ENCODE measurements at regions not wholly inside any gene's neighbourhood (a gene's known extent, or its start where the extent isn't known, plus 50 kb on each side); places are given as distances from the start of the nearest gene placed in this dataset.

GRCh38 chr1:37265786-37266667, 208.4 kb upstream of the ZC3H12A start:
- Histone ChIP-seq H3K9me3 (ENCODE audit: insufficient read depth, low read depth, low read length) (no peaks in the 10 kb centered on the region), H3K27me3 (ENCODE audit: insufficient read depth, low read length) (no peaks in the 10 kb centered on the region), H3K9ac (ENCODE audit: low read depth, low read length) (no peak overlapping the region), H3K4me1 (ENCODE audit: insufficient read depth, low read length) (peaks cover 12% of the 10 kb centered on the region; the same call in 1 of the 2 replicates), H3K27ac (ENCODE audit: low read length) (no peak overlapping the region), H3K4me3 (ENCODE audit: low read length) (no peak overlapping the region), H3K36me3 (ENCODE audit: insufficient read depth, low read depth, low read length) (no peaks in the 10 kb centered on the region)

GRCh38 chr1:37267111-37267835, 207.1 kb upstream of the ZC3H12A start:
- Histone ChIP-seq H3K4me3 (ENCODE audit: low read length) (no peak overlapping the region), H3K36me3 (ENCODE audit: insufficient read depth, low read depth, low read length) (no peaks in the 10 kb centered on the region), H3K9ac (ENCODE audit: low read depth, low read length) (no peak overlapping the region), H3K9me3 (ENCODE audit: insufficient read depth, low read depth, low read length) (no peaks in the 10 kb centered on the region), H3K4me1 (ENCODE audit: insufficient read depth, low read length) (peaks cover 12% of the 10 kb centered on the region; the same call in 1 of the 2 replicates), H3K27ac (ENCODE audit: low read length) (no peak overlapping the region), H3K27me3 (ENCODE audit: insufficient read depth, low read length) (no peaks in the 10 kb centered on the region)

- Histone ChIP-seq H3K36me3 (ENCODE audit: insufficient read depth, low read depth, low read length) (no peaks in the 10 kb centered on the region), H3K9ac (ENCODE audit: low read depth, low read length) (no peak overlapping the region), H3K9me3 (ENCODE audit: insufficient read depth, low read depth, low read length) (no peaks in the 10 kb centered on the region), H3K27me3 (ENCODE audit: insufficient read depth, low read length) (no peaks in the 10 kb centered on the region), H3K27ac (ENCODE audit: low read length) (no peak overlapping the region), H3K4me1 (ENCODE audit: insufficient read depth, low read length) (peaks cover 12% of the 10 kb centered on the region; the same call in 1 of the 2 replicates), H3K4me3 (ENCODE audit: low read length) (no peak overlapping the region)
These were observed 203.7 kb upstream of the ZC3H12A start for GRCh38 chr1:37270639-37271038.

- H3K36me3 ChIP-seq (ENCODE audit: insufficient read depth, low read depth, low read length) = no peaks in the 10 kb centered on the region
- H3K27ac ChIP-seq (ENCODE audit: low read length) = no peak overlapping the region
- H3K4me3 ChIP-seq (ENCODE audit: low read length) = no peak overlapping the region
- peaks cover under 1% of the 10 kb centered on the region; the same call in 1 of the 2 replicates for H3K4me1 ChIP-seq (ENCODE audit: insufficient read depth, low read length)
- no peak overlapping the region for H3K9ac ChIP-seq (ENCODE audit: low read depth, low read length)
- no peaks in the 10 kb centered on the region for H3K27me3 ChIP-seq (ENCODE audit: insufficient read depth, low read length)
- H3K9me3 ChIP-seq (ENCODE audit: insufficient read depth, low read depth, low read length) = no peaks in the 10 kb centered on the region
These were observed 201.8 kb upstream of the ZC3H12A start for GRCh38 chr1:37272626-37273025.

GRCh38 chr1:37274486-37274885, 199.9 kb upstream of the ZC3H12A start:
- Histone ChIP-seq H3K27ac (ENCODE audit: low read length) (no peak overlapping the region), H3K9me3 (ENCODE audit: insufficient read depth, low read depth, low read length) (no peaks in the 10 kb centered on the region), H3K4me1 (ENCODE audit: insufficient read depth, low read length) (no peaks in the 10 kb centered on the region; the same call in 1 of the 2 replicates), H3K9ac (ENCODE audit: low read depth, low read length) (no peak overlapping the region), H3K4me3 (ENCODE audit: low read length) (no peak overlapping the region), H3K27me3 (ENCODE audit: insufficient read depth, low read length) (no peaks in the 10 kb centered on the region), H3K36me3 (ENCODE audit: insufficient read depth, low read depth, low read length) (no peaks in the 10 kb centered on the region)

GRCh38 chr1:37274938-37275631, 199.3 kb upstream of the ZC3H12A start:
- no peak overlapping the region for H3K9ac ChIP-seq (ENCODE audit: low read depth, low read length)
- H3K4me1 ChIP-seq (ENCODE audit: insufficient read depth, low read length) = no peaks in the 10 kb centered on the region; the same call in 1 of the 2 replicates
- H3K27ac ChIP-seq (ENCODE audit: low read length) = no peak overlapping the region
- H3K4me3 ChIP-seq (ENCODE audit: low read length) = no peak overlapping the region
- H3K9me3 ChIP-seq (ENCODE audit: insufficient read depth, low read depth, low read length) = no peaks in the 10 kb centered on the region
- no peaks in the 10 kb centered on the region for H3K27me3 ChIP-seq (ENCODE audit: insufficient read depth, low read length)
- H3K36me3 ChIP-seq (ENCODE audit: insufficient read depth, low read depth, low read length) = no peaks in the 10 kb centered on the region

GRCh38 chr1:37277366-37277765, 197.0 kb upstream of the ZC3H12A start:
- Histone ChIP-seq H3K36me3 (ENCODE audit: insufficient read depth, low read depth, low read length) (no peaks in the 10 kb centered on the region), H3K27me3 (ENCODE audit: insufficient read depth, low read length) (no peaks in the 10 kb centered on the region), H3K27ac (ENCODE audit: low read length) (no peak overlapping the region), H3K9ac (ENCODE audit: low read depth, low read length) (no peak overlapping the region), H3K4me1 (ENCODE audit: insufficient read depth, low read length) (no peaks in the 10 kb centered on the region; the same call in 1 of the 2 replicates), H3K9me3 (ENCODE audit: insufficient read depth, low read depth, low read length) (peaks cover 2% of the 10 kb centered on the region; the same call in 1 of the 2 replicates), H3K4me3 (ENCODE audit: low read length) (no peak overlapping the region)

- Histone ChIP-seq H3K27me3 (ENCODE audit: insufficient read depth, low read length) (no peaks in the 10 kb centered on the region; the same call in 1 of the 2 replicates), H3K4me3 (ENCODE audit: low read length) (no peak overlapping the region), H3K9ac (ENCODE audit: low read depth, low read length) (no peak overlapping the region), H3K4me1 (ENCODE audit: insufficient read depth, low read length) (no peaks in the 10 kb centered on the region), H3K27ac (ENCODE audit: low read length) (no peak overlapping the region), H3K36me3 (ENCODE audit: insufficient read depth, low read depth, low read length) (no peaks in the 10 kb centered on the region), H3K9me3 (ENCODE audit: insufficient read depth, low read depth, low read length) (peaks cover 2% of the 10 kb centered on the region; the same call in 1 of the 2 replicates)
These were observed 193.0 kb upstream of the ZC3H12A start for GRCh38 chr1:37281354-37281753.

GRCh38 chr1:37282764-37283163, 191.6 kb upstream of the ZC3H12A start:
- no peaks in the 10 kb centered on the region for H3K4me1 ChIP-seq (ENCODE audit: insufficient read depth, low read length)
- no peaks in the 10 kb centered on the region for H3K36me3 ChIP-seq (ENCODE audit: insufficient read depth, low read depth, low read length)
- H3K27me3 ChIP-seq (ENCODE audit: insufficient read depth, low read length) = no peaks in the 10 kb centered on the region; the same call in 1 of the 2 replicates
- H3K27ac ChIP-seq (ENCODE audit: low read length) = no peak overlapping the region
- no peak overlapping the region for H3K4me3 ChIP-seq (ENCODE audit: low read length)
- no peak overlapping the region for H3K9ac ChIP-seq (ENCODE audit: low read depth, low read length)
- H3K9me3 ChIP-seq (ENCODE audit: insufficient read depth, low read depth, low read length) = peaks cover 2% of the 10 kb centered on the region; the same call in 1 of the 2 replicates

- H3K27me3 ChIP-seq (ENCODE audit: insufficient read depth, low read length) = no peaks in the 10 kb centered on the region; the same call in 1 of the 2 replicates
- H3K4me3 ChIP-seq (ENCODE audit: low read length) = no peak overlapping the region
- H3K9ac ChIP-seq (ENCODE audit: low read depth, low read length) = no peak overlapping the region
- H3K27ac ChIP-seq (ENCODE audit: low read length) = no peak overlapping the region
- no peaks in the 10 kb centered on the region for H3K36me3 ChIP-seq (ENCODE audit: insufficient read depth, low read depth, low read length)
- H3K9me3 ChIP-seq (ENCODE audit: insufficient read depth, low read depth, low read length) = peaks cover 2% of the 10 kb centered on the region; the same call in 1 of the 2 replicates
- no peaks in the 10 kb centered on the region for H3K4me1 ChIP-seq (ENCODE audit: insufficient read depth, low read length)
These were observed 190.3 kb upstream of the ZC3H12A start for GRCh38 chr1:37284053-37284452.

- H3K27me3 ChIP-seq (ENCODE audit: insufficient read depth, low read length) = no peaks in the 10 kb centered on the region; the same call in 1 of the 2 replicates
- H3K27ac ChIP-seq (ENCODE audit: low read length) = no peak overlapping the region
- H3K36me3 ChIP-seq (ENCODE audit: insufficient read depth, low read depth, low read length) = no peaks in the 10 kb centered on the region
- no peaks in the 10 kb centered on the region for H3K4me1 ChIP-seq (ENCODE audit: insufficient read depth, low read length)
- no peak overlapping the region for H3K9ac ChIP-seq (ENCODE audit: low read depth, low read length)
- H3K9me3 ChIP-seq (ENCODE audit: insufficient read depth, low read depth, low read length) = no peaks in the 10 kb centered on the region
- no peak overlapping the region for H3K4me3 ChIP-seq (ENCODE audit: low read length)
These were observed 187.5 kb upstream of the ZC3H12A start for GRCh38 chr1:37286881-37287280.

Measured in iPS-20b (cell line).